GM12873 (cell line): ENCODE measurements at regions not wholly inside any gene's neighbourhood (a gene's known extent, or its start where the extent isn't known, plus 50 kb on each side); places are given as distances from the start of the nearest gene placed in this dataset.

ENCODE experiments used
- TF ChIP-seq, protein P1 (sequence below): IDR thresholded peaks from 2 replicates; pipeline ENCODE4 v1.5.1; 2012; ENCODE audit warnings: low read depth, mild to moderate bottlenecking, moderate library complexity, low read length, control low read depth; ENCODE audit not compliant: insufficient read depth; ENCODE audit errors: missing control alignments

DNA sequence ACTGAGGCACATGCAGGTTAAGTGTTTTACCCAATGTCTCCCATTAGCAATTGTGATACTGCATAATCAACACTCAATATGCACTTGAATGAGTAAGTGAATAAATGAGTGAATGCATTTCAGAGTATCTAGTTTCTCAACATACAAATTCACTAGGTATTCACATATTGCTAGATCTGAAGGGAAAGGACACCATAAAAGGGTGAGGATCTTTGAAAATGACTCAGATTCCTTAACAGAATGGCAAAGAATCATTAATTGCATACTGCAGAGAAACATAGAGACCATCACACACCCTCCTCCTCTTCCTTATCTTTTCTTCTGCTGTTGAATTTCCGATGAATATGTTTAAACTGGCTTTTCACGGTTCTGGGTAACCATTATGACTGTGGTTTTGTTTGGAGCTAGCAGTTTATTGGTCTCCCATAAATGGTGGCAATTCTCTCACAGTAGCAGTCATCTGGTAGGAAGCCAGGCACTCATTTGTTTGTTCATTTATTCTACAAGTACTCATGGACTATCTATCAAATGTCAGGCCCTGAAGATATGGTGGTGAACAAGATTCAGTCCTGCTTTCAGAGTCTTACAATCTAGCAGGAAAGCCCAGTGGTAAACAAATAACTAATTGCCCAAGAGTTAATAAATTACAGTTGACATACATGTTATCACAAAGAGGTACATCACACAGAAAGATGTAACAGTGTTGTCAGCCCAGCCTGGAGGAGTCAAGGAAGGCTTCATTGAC is 70.2 kb downstream of the LLPH start:
- TF ChIP-seq, protein P1, sequence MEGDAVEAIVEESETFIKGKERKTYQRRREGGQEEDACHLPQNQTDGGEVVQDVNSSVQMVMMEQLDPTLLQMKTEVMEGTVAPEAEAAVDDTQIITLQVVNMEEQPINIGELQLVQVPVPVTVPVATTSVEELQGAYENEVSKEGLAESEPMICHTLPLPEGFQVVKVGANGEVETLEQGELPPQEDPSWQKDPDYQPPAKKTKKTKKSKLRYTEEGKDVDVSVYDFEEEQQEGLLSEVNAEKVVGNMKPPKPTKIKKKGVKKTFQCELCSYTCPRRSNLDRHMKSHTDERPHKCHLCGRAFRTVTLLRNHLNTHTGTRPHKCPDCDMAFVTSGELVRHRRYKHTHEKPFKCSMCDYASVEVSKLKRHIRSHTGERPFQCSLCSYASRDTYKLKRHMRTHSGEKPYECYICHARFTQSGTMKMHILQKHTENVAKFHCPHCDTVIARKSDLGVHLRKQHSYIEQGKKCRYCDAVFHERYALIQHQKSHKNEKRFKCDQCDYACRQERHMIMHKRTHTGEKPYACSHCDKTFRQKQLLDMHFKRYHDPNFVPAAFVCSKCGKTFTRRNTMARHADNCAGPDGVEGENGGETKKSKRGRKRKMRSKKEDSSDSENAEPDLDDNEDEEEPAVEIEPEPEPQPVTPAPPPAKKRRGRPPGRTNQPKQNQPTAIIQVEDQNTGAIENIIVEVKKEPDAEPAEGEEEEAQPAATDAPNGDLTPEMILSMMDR: no peak

DNA sequence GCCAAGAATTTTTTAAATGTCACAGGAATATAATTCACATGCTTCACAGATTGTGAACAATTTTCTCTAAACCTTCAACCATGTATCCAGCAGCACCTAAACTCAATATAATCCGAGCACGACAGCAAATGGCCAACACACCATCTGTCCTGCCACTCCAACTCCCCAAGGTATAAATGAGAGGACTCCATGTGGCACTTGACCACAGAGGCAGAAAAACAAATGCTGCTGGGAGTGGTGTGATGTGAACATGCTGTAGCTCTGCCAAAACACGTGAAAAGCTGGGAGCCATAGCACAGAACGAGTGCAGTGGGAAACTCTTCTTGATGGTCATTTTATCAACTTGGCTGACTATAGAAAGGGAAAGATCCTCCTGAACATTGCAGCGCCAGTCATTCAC is 70.9 kb downstream of the LLPH start:
- TF ChIP-seq, protein P1: no peak

DNA sequence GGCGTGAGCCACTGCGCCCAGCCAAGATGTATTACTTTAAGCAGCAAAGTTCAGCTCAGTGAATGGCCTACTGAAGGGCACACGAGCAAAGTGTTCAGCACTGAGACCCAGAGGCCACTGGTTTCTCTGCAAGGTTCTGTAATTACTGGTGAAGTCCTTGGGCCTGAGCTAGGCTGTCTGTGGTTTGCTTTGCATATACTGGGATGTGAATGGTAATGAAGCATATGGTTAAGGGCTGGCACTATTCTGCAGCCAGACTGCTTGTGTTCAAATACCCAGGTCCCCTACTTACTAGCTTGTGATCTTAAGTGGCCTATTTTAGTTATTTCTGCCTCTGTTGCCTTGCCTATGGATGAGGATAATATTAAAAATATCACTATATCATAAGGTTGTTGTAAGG is 72.0 kb downstream of the LLPH start:
- TF ChIP-seq, protein P1: no peak

DNA sequence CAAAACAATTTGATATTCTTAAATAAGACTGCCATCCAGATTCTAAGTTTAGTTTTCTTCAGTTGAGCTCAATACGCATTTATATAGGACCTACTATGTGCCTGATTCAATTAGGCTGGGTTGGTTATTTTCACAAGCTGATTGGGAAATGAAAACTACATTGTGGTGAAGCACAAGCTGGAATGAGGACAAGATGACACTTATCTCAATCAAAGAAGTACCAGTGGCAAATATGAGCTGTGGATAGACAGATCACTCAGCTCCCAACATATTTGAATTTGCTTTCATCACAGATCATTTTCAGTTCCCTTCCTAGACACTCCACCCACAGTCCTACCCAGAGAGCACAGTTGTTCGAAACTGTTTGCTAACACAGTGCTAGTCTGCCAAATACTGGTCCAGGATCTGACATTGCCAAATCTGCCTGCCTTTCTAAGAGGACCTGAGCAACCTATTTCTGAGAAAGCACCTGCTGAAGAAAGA is 74.7 kb downstream of the LLPH start:
- TF ChIP-seq, protein P1: no peak

DNA sequence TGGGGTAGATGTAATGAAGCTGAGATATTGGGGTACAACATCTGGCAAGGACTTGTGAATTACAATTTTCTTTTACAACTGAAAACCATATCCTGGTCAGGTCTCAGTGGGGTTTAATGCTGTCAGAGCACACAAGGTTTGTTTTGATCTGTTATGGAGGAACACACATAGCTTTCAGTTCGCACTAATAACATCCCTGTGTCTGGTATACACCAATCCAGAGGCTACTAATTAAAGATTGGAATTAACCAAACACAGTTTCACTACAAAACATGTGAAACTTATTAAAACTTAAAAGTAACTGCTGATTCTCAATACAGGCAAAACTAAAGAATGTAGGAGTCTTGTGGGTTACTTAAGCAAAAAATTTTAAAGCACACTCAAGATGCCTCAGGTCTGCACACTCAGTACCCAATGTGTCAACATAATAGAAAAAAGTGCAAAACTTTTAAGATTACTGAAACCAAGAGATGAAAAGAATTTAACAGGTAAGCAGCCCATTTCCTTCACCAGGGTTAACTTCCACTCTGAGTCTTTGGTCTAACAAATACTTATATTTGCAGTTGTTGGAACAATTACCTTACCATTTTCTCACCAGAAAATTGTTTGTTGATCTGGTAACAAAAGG is 77.4 kb downstream of the LLPH start:
- TF ChIP-seq, protein P1: no peak

DNA sequence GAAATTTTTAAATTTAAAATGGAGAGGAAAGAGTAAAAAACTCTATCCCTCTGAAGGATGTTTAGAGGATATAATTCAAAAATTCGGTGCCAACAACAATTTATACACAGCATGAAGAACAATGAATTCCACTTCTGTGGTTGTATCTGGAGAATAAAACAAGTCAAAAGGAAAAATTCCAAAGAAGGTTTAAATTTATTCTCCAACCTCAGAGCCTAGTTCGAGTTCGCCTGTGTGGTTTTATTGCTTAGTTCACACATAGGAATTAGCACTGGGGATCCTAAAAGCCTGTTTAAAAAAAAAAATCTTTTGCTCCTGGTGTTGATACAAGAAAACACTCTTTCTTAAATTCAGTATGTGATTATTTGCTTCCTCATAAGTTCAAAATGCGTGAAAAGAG is 79.2 kb downstream of the LLPH start:
- TF ChIP-seq, protein P1: no peak

DNA sequence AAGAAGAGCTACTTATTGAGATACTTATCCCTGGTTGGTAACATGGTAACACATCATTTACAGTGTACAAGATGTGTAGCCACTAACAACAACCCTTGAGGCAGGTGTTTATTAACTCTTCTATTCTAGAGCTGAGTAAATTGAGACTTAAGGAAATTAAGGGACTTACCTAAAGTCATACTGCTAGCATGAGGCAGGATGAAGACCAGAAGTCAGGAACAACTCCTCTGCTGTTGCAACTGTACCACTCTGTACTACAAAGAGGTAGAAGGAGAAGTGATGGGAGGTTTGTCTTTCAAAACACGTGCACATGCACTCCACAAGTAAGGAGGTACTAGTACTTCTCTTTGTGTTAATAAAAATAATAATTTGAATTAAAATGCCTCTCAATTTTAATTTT is 79.9 kb downstream of the LLPH start:
- TF ChIP-seq, protein P1: no peak
